SK-N-SH treated with all-trans-retinoic acid at 6 μM for 48 hours (cell line): ENCODE measurements at regions not wholly inside any gene's neighbourhood (a gene's known extent, or its start where the extent isn't known, plus 50 kb on each side); places are given as distances from the start of the nearest gene placed in this dataset.

Experiments
- CREB5 ChIP-seq: fragments of 250-450 bp; sonication (Bioruptor Pico); IDR thresholded peaks from 2 replicates; pipeline ENCODE4 v1.5.1; 2020; ENCODE audit warnings: low read depth, mild to moderate bottlenecking, moderate library complexity
- GLIS3 ChIP-seq: fragments of 250-450 bp; sonication (Bioruptor Pico); IDR thresholded peaks from 2 replicates; pipeline ENCODE4 v1.5.0; 2020; ENCODE audit warnings: mild to moderate bottlenecking, moderate library complexity
- ZFP3 ChIP-seq: fragments of 250-450 bp; sonication (Bioruptor Pico); IDR thresholded peaks from 2 replicates; pipeline ENCODE4 v1.5.0; 2020; ENCODE audit warnings: mild to moderate bottlenecking, moderate library complexity
- TF ChIP-seq, protein P1 (sequence below): fragments of 250-450 bp; sonication (Bioruptor Pico); IDR thresholded peaks from 2 replicates; pipeline ENCODE4 v1.8.0; 2020; ENCODE audit warnings: mild to moderate bottlenecking, moderate library complexity, borderline replicate concordance
- TF ChIP-seq, protein P2 (sequence below): fragments of 250-450 bp; sonication (Bioruptor Pico); IDR thresholded peaks from 2 replicates; pipeline ENCODE4 v1.8.0; 2021; ENCODE audit warnings: low read depth, mild to moderate bottlenecking, moderate library complexity, borderline replicate concordance

DNA sequence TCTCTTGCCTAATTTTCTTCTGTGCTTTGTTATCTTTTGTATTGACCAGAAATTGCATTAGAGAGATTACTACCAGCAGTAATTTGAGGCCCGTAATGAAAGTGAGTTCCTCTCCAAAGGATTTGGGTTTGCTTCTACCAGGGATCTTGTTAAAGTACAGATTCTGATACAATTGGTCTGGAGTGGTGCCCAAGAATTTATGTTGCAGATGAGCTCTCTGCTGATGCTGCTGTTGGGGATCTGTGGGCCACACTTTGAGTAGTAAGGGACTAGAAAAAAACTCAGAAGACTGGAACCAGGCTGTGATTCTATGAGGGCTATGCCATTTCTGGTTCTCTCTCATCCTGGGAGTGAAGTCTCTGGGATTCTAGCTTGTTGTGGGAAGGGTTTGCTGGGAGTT is 192.2 kb downstream of the SEC61B start:
- TF ChIP-seq ZFP3 (CRISPR knock-in tag) (no peak), CREB5 (CRISPR knock-in tag) (no peak), GLIS3 (CRISPR knock-in tag) (no peak)
- TF ChIP-seq, protein P1, sequence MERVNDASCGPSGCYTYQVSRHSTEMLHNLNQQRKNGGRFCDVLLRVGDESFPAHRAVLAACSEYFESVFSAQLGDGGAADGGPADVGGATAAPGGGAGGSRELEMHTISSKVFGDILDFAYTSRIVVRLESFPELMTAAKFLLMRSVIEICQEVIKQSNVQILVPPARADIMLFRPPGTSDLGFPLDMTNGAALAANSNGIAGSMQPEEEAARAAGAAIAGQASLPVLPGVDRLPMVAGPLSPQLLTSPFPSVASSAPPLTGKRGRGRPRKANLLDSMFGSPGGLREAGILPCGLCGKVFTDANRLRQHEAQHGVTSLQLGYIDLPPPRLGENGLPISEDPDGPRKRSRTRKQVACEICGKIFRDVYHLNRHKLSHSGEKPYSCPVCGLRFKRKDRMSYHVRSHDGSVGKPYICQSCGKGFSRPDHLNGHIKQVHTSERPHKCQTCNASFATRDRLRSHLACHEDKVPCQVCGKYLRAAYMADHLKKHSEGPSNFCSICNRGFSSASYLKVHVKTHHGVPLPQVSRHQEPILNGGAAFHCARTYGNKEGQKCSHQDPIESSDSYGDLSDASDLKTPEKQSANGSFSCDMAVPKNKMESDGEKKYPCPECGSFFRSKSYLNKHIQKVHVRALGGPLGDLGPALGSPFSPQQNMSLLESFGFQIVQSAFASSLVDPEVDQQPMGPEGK (CRISPR knock-in tag) = no peak
- TF ChIP-seq, protein P2, sequence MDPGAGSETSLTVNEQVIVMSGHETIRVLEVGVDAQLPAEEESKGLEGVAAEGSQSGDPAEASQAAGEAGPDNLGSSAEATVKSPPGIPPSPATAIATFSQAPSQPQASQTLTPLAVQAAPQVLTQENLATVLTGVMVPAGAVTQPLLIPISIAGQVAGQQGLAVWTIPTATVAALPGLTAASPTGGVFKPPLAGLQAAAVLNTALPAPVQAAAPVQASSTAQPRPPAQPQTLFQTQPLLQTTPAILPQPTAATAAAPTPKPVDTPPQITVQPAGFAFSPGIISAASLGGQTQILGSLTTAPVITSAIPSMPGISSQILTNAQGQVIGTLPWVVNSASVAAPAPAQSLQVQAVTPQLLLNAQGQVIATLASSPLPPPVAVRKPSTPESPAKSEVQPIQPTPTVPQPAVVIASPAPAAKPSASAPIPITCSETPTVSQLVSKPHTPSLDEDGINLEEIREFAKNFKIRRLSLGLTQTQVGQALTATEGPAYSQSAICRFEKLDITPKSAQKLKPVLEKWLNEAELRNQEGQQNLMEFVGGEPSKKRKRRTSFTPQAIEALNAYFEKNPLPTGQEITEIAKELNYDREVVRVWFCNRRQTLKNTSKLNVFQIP (CRISPR knock-in tag) = no peak
